Ishikawa (cell line): ENCODE measurements at regions not wholly inside any gene's neighbourhood (a gene's known extent, or its start where the extent isn't known, plus 50 kb on each side); places are given as distances from the start of the nearest gene placed in this dataset.

ENCODE experiments used
- CREB1 ChIP-seq: IDR thresholded peaks from 2 replicates; pipeline ENCODE4 v1.6.1; 2012; ENCODE audit warnings: low read depth
- EGR1 ChIP-seq: IDR thresholded peaks from 2 replicates; pipeline ENCODE4 v1.6.1; 2012
- MAX ChIP-seq: IDR thresholded peaks from 2 replicates; pipeline ENCODE4 v1.6.1; 2012
- RAD21 ChIP-seq: IDR thresholded peaks from 2 replicates; pipeline ENCODE4 v1.6.1; 2012; ENCODE audit warnings: low read depth
- TAF1 ChIP-seq: IDR thresholded peaks from 2 replicates; pipeline ENCODE4 v1.6.1; 2012; ENCODE audit warnings: low read depth, mild to moderate bottlenecking
- TCF12 ChIP-seq: IDR thresholded peaks from 2 replicates; pipeline ENCODE4 v1.6.1; 2012; ENCODE audit warnings: low read depth
- YY1 ChIP-seq: IDR thresholded peaks from 2 replicates; pipeline ENCODE4 v1.6.1; 2012; ENCODE audit warnings: low read depth
- ZBTB7A ChIP-seq: IDR thresholded peaks from 2 replicates; pipeline ENCODE4 v1.6.1; 2012; ENCODE audit warnings: low read depth

- TF ChIP-seq CREB1 (no peak), RAD21 (no peak), EGR1 (no peak), YY1 (no peak), TAF1 (no peak), MAX (no peak), TCF12 (no peak), ZBTB7A (no peak)
Measured at GRCh38 chr1:60742339-60742738, 340.0 kb upstream of the NFIA start.
